Ramos (cell line): ENCODE measurements at regions not wholly inside any gene's neighbourhood (a gene's known extent, or its start where the extent isn't known, plus 50 kb on each side); places are given as distances from the start of the nearest gene placed in this dataset.
"Not testable (repeated sequence)": the region's sequence is repeated elsewhere in the genome, so short reads cannot be mapped to it uniquely, and the experiment has no call there.

ENCODE experiments used
- in situ Hi-C: fragments of 300-500 bp; cut with MboI; formaldehyde crosslinking; loops from one replicate; pipeline ENCODE4 v1.14.3; 2022; ENCODE audit warnings: low sequenced_read_pairs; ENCODE audit not compliant: unreplicated experiment

DNA sequence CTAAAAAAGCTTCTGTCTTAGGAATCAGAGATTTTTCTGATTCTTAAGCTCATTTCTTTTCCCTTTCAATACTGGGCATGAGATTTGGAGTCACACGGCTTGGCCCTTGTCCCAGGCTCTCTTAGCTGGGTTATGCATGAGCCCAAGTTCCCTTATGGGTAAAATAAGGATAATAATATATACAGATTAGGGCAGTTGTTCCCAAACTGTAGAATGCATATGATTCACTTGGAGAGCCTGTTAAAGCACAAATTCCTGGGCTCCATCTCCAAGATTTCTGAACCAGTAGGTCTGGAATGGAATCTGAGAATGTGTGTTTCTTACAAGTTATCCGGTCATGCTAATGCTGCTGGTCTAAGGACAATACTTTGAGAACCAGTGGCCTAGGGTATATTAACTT is 154.0 kb downstream of the REEP3 start:
- in situ Hi-C loops: no loop called here

DNA sequence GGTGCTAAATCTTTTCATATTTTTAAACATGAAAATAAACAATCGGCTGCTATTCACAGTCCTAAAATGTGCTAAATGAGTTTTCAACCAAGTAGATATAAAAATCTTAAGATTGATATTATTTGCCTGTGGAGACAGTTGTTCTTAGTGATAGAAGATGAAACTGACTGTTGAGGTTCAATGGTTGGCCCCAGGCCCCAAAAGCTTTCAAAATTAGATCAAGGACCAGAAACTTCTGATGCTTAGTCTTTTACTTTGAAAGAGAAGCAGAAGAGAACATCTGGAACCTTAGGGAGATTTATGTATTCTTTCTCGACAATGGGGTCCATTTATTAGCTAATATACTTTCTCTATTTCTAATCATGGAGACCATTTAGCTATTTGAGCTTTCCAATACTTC is 155.8 kb downstream of the REEP3 start:
- in situ Hi-C loops: no loop called here

GRCh38 chr10:63680545-63680944 is 159.3 kb downstream of the REEP3 start:
- in situ Hi-C loops: not testable (repeated sequence)

DNA sequence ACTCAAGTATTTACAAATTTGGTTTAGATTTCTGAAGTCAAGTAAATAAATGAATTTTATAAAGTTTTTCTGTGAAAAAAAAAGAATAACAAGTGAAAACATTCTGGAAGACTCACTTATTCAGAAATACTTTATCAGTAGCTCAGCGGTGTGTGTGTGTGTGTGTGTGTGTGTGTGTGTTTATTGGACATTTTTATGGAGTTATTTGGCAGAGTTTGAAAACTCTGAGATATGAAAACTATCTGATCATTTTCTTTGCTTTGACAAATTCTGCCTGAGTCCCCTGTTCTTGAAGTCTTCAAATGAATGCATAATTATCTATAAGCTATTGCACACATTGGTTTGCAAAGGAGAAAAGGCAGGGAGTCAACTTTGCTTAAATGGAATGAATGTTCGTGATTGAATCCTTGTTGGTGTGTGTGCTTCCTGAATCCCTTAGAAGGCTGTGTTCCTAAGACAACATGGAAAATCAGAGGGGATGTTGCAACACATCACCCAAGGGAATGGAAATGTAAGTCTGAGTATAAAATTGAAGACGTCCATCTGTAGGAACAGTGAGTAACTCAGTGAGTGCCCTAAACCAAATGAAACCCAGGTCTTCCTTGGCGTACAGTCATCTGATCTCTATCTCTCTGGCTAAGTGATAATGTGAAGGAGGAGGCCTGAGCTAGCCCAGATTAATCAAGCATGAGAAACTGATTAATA is 160.9 kb downstream of the REEP3 start:
- in situ Hi-C loops: no loop called here

GRCh38 chr10:63682698-63683052 is 161.5 kb downstream of the REEP3 start:
- in situ Hi-C loops: not testable (repeated sequence)

GRCh38 chr10:63683223-63683622 is 162.0 kb downstream of the REEP3 start:
- in situ Hi-C loops: no loop called here

DNA sequence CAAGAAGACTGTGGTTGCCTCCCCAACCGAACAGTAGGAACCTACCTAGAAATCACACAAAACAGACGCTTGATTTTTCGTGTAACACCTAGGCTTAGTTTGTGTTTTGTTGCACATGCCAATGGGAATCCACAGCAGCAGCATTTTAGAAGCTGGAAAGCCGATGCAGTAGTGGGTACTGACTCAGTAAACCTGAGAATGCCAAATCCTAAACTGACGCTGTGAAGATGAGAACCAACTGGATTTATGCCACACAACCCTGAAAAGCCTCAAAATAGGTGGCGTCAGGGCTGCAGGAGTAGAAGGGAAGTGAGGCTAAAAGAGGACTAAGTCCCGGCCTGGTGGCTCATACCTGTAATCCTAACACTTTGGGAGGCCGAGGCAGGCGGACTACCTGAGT is 162.5 kb downstream of the REEP3 start:
- in situ Hi-C loops: no loop called here

GRCh38 chr10:63684257-63684936 is 163.2 kb downstream of the REEP3 start:
- in situ Hi-C loops: no loop called here

DNA sequence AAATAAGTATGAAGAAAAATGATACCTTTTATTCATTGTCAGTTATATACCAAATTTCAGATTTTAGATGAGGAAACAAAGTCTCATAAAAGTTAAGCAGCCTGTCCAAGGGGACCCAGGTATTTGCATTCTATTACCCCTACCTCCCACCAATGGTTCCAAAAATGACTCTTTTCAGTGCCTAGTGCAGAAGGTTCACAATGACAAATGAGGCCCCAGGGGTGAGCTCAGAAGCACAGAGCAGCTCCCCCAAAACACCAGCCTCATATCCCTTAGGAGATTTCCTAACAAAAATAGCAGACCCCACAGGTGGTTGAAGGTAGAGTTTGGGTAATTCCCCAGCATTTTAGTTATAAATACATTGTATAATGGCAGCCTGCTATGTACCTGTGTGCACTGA is 168.6 kb downstream of the REEP3 start:
- in situ Hi-C loops: no loop called here

- in situ Hi-C loops: no loop called here
Measured at GRCh38 chr10:63692220-63692896, 171.2 kb downstream of the REEP3 start.

DNA sequence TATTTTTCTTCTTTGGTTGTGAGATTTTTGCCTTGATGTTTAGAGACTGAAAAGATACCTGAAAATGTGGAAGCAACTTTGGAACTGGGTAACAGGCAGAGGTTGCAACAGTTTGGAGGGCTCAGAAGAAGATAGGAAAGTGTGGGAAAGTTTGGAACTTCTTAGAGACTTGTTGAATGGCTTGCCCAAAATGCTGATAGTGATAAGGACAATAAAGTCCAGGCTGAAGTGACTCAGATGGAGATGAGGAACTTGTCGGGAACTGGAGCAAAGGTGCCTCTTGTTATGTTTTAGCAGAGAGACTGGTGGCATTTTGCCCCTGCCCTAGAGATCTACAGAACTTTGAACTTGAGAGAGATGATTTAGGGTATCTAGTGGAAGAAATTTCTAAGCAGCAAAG is 171.8 kb downstream of the REEP3 start:
- in situ Hi-C loops: not testable (repeated sequence)

- in situ Hi-C loops: no loop called here
Measured at GRCh38 chr10:63696205-63696604, 175.0 kb downstream of the REEP3 start.

GRCh38 chr10:63697956-63698786 is 177.0 kb downstream of the REEP3 start:
- in situ Hi-C loops: no loop called here

DNA sequence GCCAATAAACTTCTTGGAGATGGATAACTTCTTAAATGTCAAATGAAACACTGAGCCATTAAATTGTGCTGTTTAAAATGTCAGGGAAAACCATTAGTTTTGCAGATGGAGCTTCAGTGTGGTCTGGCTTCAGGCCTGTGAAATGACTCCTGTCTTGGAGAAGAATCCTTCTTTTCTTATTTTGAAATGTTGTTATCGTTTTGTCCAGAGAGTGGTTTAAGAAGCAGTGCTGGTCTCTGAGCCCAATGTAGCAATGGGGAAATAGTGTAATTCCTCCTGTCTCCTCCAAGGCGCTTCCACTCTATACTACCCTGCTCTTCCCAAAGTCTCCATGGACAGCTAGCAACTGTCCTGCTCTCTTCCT is 177.6 kb downstream of the REEP3 start:
- in situ Hi-C loops: no loop called here

DNA sequence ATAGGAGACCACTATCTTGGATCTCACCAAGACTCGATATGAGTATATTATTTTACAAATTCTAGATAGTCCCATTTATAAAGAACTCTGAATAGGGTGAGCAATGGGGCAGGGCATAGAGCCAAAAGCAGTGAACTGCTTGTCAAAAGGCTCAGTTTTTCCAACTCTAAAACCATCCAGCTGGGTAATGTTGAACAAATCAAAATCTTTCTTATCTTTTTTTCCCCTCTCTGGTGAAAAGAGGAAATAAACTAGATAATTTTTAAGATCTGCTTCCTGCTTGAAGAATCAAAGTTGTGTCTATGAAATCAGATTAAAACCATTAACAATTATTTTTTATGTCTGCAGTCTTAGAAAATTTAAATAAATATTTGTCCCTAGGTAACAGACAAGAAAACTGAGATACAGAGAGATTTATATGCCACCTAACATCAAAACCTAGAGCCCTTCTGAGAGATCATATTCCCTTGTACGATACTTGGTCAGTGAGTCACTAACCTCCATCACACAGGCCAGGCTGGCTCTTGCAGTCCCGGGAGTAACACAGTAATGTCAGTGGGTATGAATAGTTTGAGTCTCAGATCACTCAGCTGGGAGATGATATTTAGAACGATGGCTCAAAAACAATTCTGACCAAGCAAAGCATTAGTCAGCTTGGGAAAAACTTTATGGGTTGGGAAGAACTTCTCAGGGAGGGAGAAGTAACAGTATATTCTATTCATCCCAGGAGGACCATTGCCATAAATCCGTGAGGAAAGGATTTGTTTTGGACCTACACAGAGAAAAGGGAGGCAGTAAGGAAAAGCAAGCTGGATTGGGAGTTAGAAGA is 178.8 kb downstream of the REEP3 start:
- in situ Hi-C loops: loop anchor here (25.0 kb wide), 1 partner anchor 1138 kb away; no protein-coding TSS in a partner anchor

DNA sequence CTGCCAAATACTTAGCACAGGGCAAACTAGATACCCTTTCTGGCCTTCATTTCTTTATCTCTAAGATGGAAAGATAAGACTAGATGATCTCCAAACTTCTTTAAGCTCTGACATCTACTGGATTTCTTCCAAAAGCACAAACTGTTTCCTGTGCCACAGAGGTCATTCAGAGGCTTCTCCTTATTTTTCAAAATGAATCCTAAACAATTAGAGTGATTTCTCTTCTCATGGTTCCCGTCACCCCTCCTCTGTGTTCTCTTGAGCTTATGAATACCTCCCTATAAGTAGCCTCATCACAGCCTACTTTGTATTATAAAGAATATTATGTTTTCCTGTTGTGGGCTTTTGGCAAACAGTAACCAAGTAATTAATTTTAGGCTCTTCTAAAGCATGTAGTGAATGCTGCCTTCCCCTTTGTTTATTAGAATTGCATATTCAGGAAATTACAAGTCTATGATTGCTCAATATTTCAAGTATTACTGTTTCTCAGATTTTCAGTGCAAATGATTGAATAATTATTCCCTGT is 179.5 kb downstream of the REEP3 start:
- in situ Hi-C loops: loop anchor here (25.0 kb wide), 1 partner anchor 1138 kb away; no protein-coding TSS in a partner anchor

- in situ Hi-C loops: loop anchor here (25.0 kb wide), 1 partner anchor 1140 kb away; no protein-coding TSS in a partner anchor
Measured at GRCh38 chr10:63702092-63702491, 180.9 kb downstream of the REEP3 start.

- in situ Hi-C loops: loop anchor here (25.0 kb wide), 1 partner anchor 1141 kb away; no protein-coding TSS in a partner anchor
Measured at GRCh38 chr10:63703113-63703670, 182.0 kb downstream of the REEP3 start.

DNA sequence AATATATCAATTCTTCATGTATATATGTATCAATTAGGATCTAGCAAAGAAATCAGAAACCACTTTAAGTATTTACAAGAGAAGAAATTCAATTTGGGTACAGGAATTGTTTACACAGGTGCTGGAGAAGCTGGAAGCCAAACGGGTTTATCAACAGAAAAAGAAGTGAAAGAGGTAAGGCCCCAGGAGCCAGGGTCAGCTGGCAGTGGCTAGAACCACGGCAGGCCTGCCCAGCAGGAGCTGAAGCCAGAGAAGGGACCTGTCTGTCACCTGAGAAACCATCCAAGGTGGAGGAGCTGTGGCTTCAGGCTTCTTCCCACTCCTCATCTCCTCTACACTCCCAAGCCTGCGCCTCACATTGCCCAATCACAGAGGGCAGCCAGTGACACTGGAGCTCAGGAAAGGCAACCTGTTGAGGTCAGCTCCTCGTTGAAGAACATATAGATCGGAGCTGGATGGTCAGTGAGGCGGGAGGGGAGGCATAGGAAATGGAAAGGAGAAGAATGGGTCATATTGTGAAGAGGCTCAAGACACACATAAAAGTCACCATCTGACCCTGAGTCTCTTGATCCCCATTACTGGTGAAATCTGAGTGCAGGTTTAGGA is 182.6 kb downstream of the REEP3 start:
- in situ Hi-C loops: loop anchor here (25.0 kb wide), 1 partner anchor 1142 kb away; no protein-coding TSS in a partner anchor
